ENCODE measurements at regions not wholly inside any gene's neighbourhood (a gene's known extent, or its start where the extent isn't known, plus 50 kb on each side); places are given as distances from the start of the nearest gene placed in this dataset.
"Not testable (repeated sequence)": the region's sequence is repeated elsewhere in the genome, so short reads cannot be mapped to it uniquely, and the experiment has no call there.

- H3K4me3 ChIP-seq (replicated peaks; ENCODE audit: low read depth, low read length); H3K27me3 ChIP-seq (replicated peaks; ENCODE audit: control insufficient read depth, insufficient read depth, low read length); DNase-seq (ENCODE audit: extremely low read depth, insufficient read length); H3K36me3 ChIP-seq (ENCODE audit: control insufficient read depth, insufficient read depth, low read length): not testable (repeated sequence)
These were observed 107.8 kb downstream of the FAM72C start for GRCh38 chr1:143863901-143864520.

- not testable (repeated sequence) for H3K4me3 ChIP-seq (replicated peaks; ENCODE audit: low read depth, low read length); DNase-seq (ENCODE audit: extremely low read depth, insufficient read length)
These were observed 109.1 kb downstream of the FAM72C start for GRCh38 chr1:143862722-143863121.

GRCh38 chr1:143861306-143861705 lies 110.5 kb downstream of the FAM72C start:
- not testable (repeated sequence) for H3K4me3 ChIP-seq (replicated peaks; ENCODE audit: low read depth, low read length); DNase-seq (ENCODE audit: extremely low read depth, insufficient read length); H3K27me3 ChIP-seq (replicated peaks; ENCODE audit: control insufficient read depth, insufficient read depth, low read length); H3K36me3 ChIP-seq (ENCODE audit: control insufficient read depth, insufficient read depth, low read length)

More at GRCh38 chr1:143862722-143863121, 109.1 kb downstream of the FAM72C start:
- H3K27me3 ChIP-seq (replicated peaks; ENCODE audit: control insufficient read depth, insufficient read depth, low read length); H3K36me3 ChIP-seq (ENCODE audit: control insufficient read depth, insufficient read depth, low read length): not testable (repeated sequence)

GRCh38 chr1:143855867-143856266 lies 115.9 kb downstream of the FAM72C start:
- H3K27me3 ChIP-seq (replicated peaks; ENCODE audit: control insufficient read depth, insufficient read depth, low read length); H3K36me3 ChIP-seq (ENCODE audit: control insufficient read depth, insufficient read depth, low read length); DNase-seq (ENCODE audit: extremely low read depth, insufficient read length); H3K4me3 ChIP-seq (replicated peaks; ENCODE audit: low read depth, low read length): not testable (repeated sequence)

GRCh38 chr1:143854069-143854468 lies 117.7 kb downstream of the FAM72C start:
- not testable (repeated sequence) for DNase-seq (ENCODE audit: extremely low read depth, insufficient read length); H3K36me3 ChIP-seq (ENCODE audit: control insufficient read depth, insufficient read depth, low read length); H3K4me3 ChIP-seq (replicated peaks; ENCODE audit: low read depth, low read length); H3K27me3 ChIP-seq (replicated peaks; ENCODE audit: control insufficient read depth, insufficient read depth, low read length)

- not testable (repeated sequence) for H3K36me3 ChIP-seq (ENCODE audit: control insufficient read depth, insufficient read depth, low read length); H3K27me3 ChIP-seq (replicated peaks; ENCODE audit: control insufficient read depth, insufficient read depth, low read length); DNase-seq (ENCODE audit: extremely low read depth, insufficient read length); H3K4me3 ChIP-seq (replicated peaks; ENCODE audit: low read depth, low read length)
These were observed 121.1 kb downstream of the FAM72C start for GRCh38 chr1:143850637-143851036.

- not testable (repeated sequence) for H3K27me3 ChIP-seq (replicated peaks; ENCODE audit: control insufficient read depth, insufficient read depth, low read length); H3K36me3 ChIP-seq (ENCODE audit: control insufficient read depth, insufficient read depth, low read length); H3K4me3 ChIP-seq (replicated peaks; ENCODE audit: low read depth, low read length); DNase-seq (ENCODE audit: extremely low read depth, insufficient read length)
These were observed 122.9 kb downstream of the FAM72C start for GRCh38 chr1:143848859-143849258.

GRCh38 chr1:143845193-143845592 lies 126.6 kb downstream of the FAM72C start:
- H3K27me3 ChIP-seq (replicated peaks; ENCODE audit: control insufficient read depth, insufficient read depth, low read length), result not testable (repeated sequence)

GRCh38 chr1:143842058-143842457 lies 129.7 kb downstream of the FAM72C start:
- not testable (repeated sequence) for H3K27me3 ChIP-seq (replicated peaks; ENCODE audit: control insufficient read depth, insufficient read depth, low read length); H3K36me3 ChIP-seq (ENCODE audit: control insufficient read depth, insufficient read depth, low read length); H3K4me3 ChIP-seq (replicated peaks; ENCODE audit: low read depth, low read length); DNase-seq (ENCODE audit: extremely low read depth, insufficient read length)

More at GRCh38 chr1:143845193-143845592, 126.6 kb downstream of the FAM72C start:
- not testable (repeated sequence) for H3K4me3 ChIP-seq (replicated peaks; ENCODE audit: low read depth, low read length); DNase-seq (ENCODE audit: extremely low read depth, insufficient read length); H3K36me3 ChIP-seq (ENCODE audit: control insufficient read depth, insufficient read depth, low read length)

GRCh38 chr1:143839182-143839581 lies 132.6 kb downstream of the FAM72C start:
- not testable (repeated sequence) for DNase-seq (ENCODE audit: extremely low read depth, insufficient read length); H3K36me3 ChIP-seq (ENCODE audit: control insufficient read depth, insufficient read depth, low read length); H3K27me3 ChIP-seq (replicated peaks; ENCODE audit: control insufficient read depth, insufficient read depth, low read length); H3K4me3 ChIP-seq (replicated peaks; ENCODE audit: low read depth, low read length)

- H3K36me3 ChIP-seq (ENCODE audit: control insufficient read depth, insufficient read depth, low read length); H3K27me3 ChIP-seq (replicated peaks; ENCODE audit: control insufficient read depth, insufficient read depth, low read length); DNase-seq (ENCODE audit: extremely low read depth, insufficient read length); H3K4me3 ChIP-seq (replicated peaks; ENCODE audit: low read depth, low read length): not testable (repeated sequence)
These were observed 133.2 kb downstream of the FAM72C start for GRCh38 chr1:143838598-143838929.

- H3K4me3 ChIP-seq (replicated peaks; ENCODE audit: low read depth, low read length); DNase-seq (ENCODE audit: extremely low read depth, insufficient read length); H3K27me3 ChIP-seq (replicated peaks; ENCODE audit: control insufficient read depth, insufficient read depth, low read length); H3K36me3 ChIP-seq (ENCODE audit: control insufficient read depth, insufficient read depth, low read length): not testable (repeated sequence)
These were observed 133.7 kb downstream of the FAM72C start for GRCh38 chr1:143837924-143838597.

- not testable (repeated sequence) for H3K27me3 ChIP-seq (replicated peaks; ENCODE audit: control insufficient read depth, insufficient read depth, low read length); H3K4me3 ChIP-seq (replicated peaks; ENCODE audit: low read depth, low read length); H3K36me3 ChIP-seq (ENCODE audit: control insufficient read depth, insufficient read depth, low read length); DNase-seq (ENCODE audit: extremely low read depth, insufficient read length)
These were observed 138.4 kb downstream of the FAM72C start for GRCh38 chr1:143833376-143833775.

GRCh38 chr1:143832379-143832716 lies 139.4 kb downstream of the FAM72C start:
- DNase-seq (ENCODE audit: extremely low read depth, insufficient read length); H3K4me3 ChIP-seq (replicated peaks; ENCODE audit: low read depth, low read length); H3K27me3 ChIP-seq (replicated peaks; ENCODE audit: control insufficient read depth, insufficient read depth, low read length); H3K36me3 ChIP-seq (ENCODE audit: control insufficient read depth, insufficient read depth, low read length): not testable (repeated sequence)
